ENCODE measurements at regions not wholly inside any gene's neighbourhood (a gene's known extent, or its start where the extent isn't known, plus 50 kb on each side); places are given as distances from the start of the nearest gene placed in this dataset.

DNA sequence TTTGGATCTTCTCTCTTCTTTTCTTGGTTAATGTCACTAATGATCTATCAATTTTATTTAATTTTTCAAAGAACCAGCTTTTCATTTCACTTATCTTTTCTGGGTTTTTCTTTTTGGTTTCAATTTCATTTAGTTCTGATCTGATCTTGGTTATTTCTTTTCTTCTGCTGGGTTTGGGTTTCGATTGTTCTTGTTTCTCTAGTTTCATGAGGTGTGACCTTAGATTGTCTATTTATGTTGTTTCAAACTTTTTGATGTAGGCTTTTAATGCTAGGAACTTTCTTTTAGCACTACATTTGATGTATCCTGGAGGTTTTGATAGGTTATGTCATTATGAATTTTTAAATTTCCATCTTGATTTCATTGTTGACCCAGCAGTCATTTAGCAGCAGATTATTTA is 142.3 kb downstream of the C11orf87 start:
- TF ChIP-seq, protein P1, sequence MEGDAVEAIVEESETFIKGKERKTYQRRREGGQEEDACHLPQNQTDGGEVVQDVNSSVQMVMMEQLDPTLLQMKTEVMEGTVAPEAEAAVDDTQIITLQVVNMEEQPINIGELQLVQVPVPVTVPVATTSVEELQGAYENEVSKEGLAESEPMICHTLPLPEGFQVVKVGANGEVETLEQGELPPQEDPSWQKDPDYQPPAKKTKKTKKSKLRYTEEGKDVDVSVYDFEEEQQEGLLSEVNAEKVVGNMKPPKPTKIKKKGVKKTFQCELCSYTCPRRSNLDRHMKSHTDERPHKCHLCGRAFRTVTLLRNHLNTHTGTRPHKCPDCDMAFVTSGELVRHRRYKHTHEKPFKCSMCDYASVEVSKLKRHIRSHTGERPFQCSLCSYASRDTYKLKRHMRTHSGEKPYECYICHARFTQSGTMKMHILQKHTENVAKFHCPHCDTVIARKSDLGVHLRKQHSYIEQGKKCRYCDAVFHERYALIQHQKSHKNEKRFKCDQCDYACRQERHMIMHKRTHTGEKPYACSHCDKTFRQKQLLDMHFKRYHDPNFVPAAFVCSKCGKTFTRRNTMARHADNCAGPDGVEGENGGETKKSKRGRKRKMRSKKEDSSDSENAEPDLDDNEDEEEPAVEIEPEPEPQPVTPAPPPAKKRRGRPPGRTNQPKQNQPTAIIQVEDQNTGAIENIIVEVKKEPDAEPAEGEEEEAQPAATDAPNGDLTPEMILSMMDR (IDR thresholded peaks at IDR 0.05): no peak
- TF ChIP-seq EZH2 (IDR thresholded peaks at IDR 0.05): no peak
